ENCODE measurements at regions not wholly inside any gene's neighbourhood (a gene's known extent, or its start where the extent isn't known, plus 50 kb on each side); places are given as distances from the start of the nearest gene placed in this dataset.
A peak's percentile ranks its signal among the peaks of the same experiment; 100 is the strongest.

- DNase-seq: no peak
Measured at GRCh38 chr13:74865656-74866055, 616.3 kb downstream of the TBC1D4 start.

- peak; percentile 10 for DNase-seq
Measured at GRCh38 chr13:74860789-74861188, 621.2 kb downstream of the TBC1D4 start.

- DNase-seq: no peak
Measured at GRCh38 chr13:74850893-74851292, 631.1 kb downstream of the TBC1D4 start.

GRCh38 chr13:74847966-74848365, 634.0 kb downstream of the TBC1D4 start:
- DNase-seq: no peak

GRCh38 chr13:74845806-74846205, 636.2 kb downstream of the TBC1D4 start:
- DNase-seq: no peak

- no peak for DNase-seq
Measured at GRCh38 chr13:74841651-74842050, 640.3 kb downstream of the TBC1D4 start.

- no peak for DNase-seq
Measured at GRCh38 chr13:74841123-74841522, 640.8 kb downstream of the TBC1D4 start.

GRCh38 chr13:74839656-74840055, 642.3 kb downstream of the TBC1D4 start:
- DNase-seq: peak; percentile 32

- peak; percentile 5 for DNase-seq
Measured at GRCh38 chr13:74838096-74838495, 643.9 kb downstream of the TBC1D4 start.

GRCh38 chr13:74836628-74837027, 645.3 kb downstream of the TBC1D4 start:
- no peak for DNase-seq

- DNase-seq: no peak
Measured at GRCh38 chr13:74835579-74835978, 646.4 kb downstream of the TBC1D4 start.

GRCh38 chr13:74825938-74826246, 656.1 kb downstream of the TBC1D4 start:
- DNase-seq: no peak

GRCh38 chr13:74825152-74825937, 656.6 kb downstream of the TBC1D4 start:
- peak; percentile 88 for DNase-seq

GRCh38 chr13:74820809-74821208, 661.2 kb downstream of the TBC1D4 start:
- no peak for DNase-seq

GRCh38 chr13:74819549-74819948, 662.4 kb downstream of the TBC1D4 start:
- DNase-seq: no peak

- no peak for DNase-seq
Measured at GRCh38 chr13:74816737-74817136, 665.2 kb downstream of the TBC1D4 start.

GRCh38 chr13:74796157-74796556, 662.0 kb upstream of the KLF12 start:
- no peak for DNase-seq

GRCh38 chr13:74795526-74795925, 661.3 kb upstream of the KLF12 start:
- DNase-seq: no peak

GRCh38 chr13:74794582-74794981, 660.4 kb upstream of the KLF12 start:
- no peak for DNase-seq

GRCh38 chr13:74794147-74794546, 659.9 kb upstream of the KLF12 start:
- peak; percentile 25 for DNase-seq

GRCh38 chr13:74784959-74785358, 650.8 kb upstream of the KLF12 start:
- peak; percentile 28 for DNase-seq

GRCh38 chr13:74778946-74779345, 644.7 kb upstream of the KLF12 start:
- DNase-seq: no peak

- DNase-seq: no peak
Measured at GRCh38 chr13:74778087-74778486, 643.9 kb upstream of the KLF12 start.

GRCh38 chr13:74774264-74774663, 640.1 kb upstream of the KLF12 start:
- peak; percentile 73 for DNase-seq

- peak; percentile 31 for DNase-seq
Measured at GRCh38 chr13:74773248-74773647, 639.0 kb upstream of the KLF12 start.

Measured in fibroblast of skin of right quadriceps (primary cell).